ENCODE measurements at regions not wholly inside any gene's neighbourhood (a gene's known extent, or its start where the extent isn't known, plus 50 kb on each side); places are given as distances from the start of the nearest gene placed in this dataset.
"Not testable (repeated sequence)": the region's sequence is repeated elsewhere in the genome, so short reads cannot be mapped to it uniquely, and the experiment has no call there.

DNA sequence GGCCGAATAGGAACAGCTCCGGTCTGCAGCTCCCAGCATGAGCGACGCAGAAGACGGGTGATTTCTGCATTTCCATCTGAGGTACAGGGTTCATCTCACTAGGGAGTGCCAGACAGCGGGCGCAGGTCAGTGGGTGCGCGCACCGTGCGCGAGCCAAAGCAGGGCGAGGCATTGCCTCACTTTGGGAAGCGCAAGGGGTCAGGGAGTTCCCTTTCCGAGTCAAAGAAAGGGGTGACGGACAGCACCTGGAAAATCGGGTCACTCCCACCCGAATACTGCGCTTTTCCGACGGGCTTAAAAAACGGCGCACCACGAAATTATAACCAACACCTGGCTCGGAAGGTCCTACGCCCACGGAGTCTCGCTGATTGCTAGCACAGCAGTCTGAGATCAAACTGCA is 386.8 kb upstream of the SPHKAP start:
- DNase-seq: not testable (repeated sequence)

DNA sequence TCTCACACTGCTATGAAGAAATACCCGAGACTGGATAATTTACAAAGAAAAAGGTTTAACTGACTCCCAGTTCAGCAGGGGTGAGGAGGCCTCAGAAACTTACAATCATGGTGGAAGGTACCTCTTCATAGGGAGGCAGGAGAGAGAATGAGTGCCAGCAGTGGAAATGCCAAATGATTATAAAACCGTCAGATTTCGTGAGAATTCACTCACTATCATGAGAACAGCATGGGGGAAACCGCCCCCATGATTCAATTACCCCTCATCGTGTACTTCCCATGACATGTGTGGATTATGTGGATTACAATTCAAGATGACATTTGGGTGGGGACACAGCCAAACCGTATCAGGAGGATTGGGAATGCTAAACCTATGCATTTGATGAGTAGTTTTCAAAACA is 380.3 kb upstream of the SPHKAP start:
- no peak for DNase-seq

DNA sequence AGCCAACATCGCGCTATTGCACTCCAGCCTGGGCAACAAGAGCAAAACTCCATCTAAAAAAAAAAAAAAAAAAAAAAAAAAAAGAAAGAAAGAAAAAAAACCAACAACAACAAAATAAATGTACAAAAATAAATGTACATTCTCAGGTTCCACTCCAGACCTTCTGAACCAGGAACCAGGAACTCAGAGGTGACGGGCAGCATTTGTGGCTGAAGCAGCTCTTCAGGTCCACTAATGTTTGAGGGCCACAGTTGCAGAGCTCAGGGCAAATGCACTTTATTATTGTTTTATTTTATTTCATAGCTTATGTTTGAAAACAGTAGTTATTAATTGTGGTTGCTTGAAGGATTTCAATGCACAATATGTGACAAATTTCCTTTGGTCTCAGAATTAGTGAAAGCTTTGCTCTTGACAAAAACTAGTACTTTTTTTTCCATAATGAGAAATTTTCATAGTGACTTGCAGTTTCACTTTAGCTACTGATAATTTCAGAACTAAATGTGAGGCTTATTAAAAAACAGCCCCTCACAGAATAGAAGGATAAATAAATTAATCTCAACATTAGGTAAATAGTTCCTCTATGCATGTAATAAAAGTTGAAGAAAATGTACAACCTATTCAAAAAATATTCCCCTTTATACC is 378.4 kb upstream of the SPHKAP start:
- no peak for DNase-seq

DNA sequence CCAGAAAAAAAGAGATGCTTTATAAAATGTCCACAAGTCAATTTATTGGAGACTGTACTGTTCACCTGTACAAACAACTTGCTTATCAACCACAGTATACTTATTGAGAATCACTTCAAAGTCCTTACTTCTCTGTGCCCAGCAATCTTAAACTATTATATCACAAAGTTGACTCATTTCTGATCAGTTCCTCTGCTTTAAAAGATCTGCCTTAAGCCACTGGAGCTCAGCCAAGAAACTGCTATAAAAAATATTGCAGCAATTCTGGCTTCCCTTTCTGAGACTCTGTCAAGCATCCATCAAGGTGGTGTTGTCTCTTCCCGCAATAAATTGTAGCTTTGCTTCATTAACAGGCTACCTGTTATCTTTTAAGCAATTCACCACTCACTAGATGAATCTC is 375.2 kb upstream of the SPHKAP start:
- no peak for DNase-seq

DNA sequence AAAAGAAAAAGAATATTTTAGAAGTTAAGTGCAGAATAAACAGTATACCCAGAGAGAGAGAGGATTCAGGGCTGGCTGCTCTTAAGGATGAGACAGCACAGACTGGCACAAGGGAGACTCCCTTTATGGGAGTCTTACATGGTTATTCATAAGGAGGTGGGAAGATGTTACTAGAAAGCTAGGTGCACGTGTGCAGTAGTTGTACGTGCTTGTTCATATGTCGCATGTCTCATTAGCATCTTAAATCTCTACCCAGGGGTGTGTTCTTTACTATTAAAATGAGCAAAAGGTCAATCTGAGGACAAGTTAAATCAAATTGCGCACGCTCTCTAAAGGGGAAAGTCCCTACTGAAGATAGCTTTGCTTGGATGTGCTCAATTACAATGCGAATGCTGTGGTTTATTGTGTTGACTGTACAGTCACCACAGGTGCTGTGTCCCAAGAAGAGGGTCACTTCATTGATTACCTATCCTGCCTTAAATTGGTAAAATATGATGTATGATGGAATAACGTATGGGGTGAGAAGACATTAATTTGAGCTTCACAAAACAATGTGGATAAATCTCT is 368.0 kb upstream of the SPHKAP start:
- DNase-seq: no peak

DNA sequence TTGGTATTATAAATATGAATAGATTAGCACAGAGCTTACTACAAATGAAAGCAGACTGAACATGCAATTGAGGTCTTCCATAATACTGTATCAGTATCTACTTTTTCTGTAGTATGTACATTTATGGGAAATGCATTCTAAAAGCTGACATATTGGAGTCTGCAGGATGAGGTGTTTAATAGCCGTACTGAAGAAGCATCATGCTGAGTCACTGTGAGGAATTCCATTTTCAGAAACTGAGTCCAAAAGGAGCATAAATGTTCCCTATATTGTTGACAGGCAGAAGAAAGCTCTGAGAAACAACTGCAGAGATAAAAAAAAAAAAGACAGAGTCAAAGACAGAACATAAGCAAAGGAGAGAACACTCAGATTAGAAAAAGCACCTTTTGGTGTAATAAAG is 366.7 kb upstream of the SPHKAP start:
- DNase-seq: no peak

DNA sequence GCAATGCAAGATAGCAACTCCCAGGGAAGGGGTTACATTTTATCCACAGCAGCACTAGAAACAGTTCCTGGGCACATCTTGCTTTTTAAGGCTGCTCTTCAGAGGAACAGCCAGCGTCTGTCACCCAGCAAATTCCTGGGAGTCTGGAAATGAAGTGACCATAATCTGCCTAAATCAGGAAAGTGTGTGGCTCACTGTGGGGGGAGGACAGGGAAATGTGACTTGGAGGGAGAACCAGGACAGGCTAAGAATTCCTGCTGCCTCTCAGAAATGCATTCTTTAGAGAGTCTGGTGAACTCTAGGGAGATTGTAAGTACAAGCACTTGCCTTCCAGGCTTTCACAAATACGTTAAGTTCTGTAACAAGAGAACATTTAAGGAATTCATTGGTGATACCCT is 364.3 kb upstream of the SPHKAP start:
- no peak for DNase-seq

DNA sequence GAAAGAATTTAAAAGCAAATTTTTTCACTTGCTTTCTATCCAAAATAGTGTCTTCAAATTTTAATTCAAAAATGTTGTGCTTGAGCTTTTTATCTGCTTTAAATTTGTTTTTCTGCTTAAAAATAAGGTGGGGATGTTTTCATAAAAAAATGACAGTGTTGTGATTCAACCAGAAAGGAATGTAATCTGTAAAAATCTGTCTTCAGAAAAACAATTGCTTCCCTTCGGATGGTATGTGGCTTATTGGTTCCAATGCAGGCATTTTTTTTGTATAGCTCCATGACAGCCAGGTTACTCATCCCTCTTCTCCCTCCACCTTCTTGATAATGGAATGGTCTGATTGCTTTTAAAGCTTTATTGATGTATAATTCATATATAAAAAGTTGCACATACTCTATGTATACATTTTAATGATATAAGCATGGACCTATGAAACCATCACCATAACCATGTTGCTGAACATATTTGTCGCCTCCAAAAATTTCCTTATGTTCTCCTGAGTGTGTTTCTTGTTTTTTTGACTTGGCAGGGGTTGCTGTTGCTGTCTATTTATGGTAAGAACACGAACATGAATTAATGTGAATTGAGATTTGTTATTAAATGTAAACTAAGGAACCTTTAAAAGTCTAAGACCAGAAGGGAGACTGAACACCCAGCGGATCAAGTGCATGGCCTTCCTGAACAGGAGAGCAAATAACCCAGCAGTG is 363.7 kb upstream of the SPHKAP start:
- DNase-seq: no peak

DNA sequence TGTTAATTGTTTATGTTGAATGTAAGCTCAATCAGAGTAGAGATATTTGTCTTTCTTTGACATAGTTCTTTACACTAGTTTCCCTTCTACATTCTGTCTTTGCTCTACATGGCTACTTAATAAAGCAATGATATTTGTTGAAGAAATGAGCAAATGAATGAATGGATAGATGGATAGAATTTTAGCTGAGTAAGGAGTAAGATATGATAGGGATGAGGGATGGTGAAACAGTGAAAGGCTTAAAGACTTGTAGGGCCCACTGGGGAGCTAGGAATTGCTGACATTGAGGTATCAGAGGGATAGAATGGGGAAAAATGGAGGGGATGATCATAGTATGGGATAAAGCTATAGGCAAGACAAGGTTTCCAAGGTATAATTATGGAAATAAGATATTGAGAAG is 361.6 kb upstream of the SPHKAP start:
- no peak for DNase-seq

DNA sequence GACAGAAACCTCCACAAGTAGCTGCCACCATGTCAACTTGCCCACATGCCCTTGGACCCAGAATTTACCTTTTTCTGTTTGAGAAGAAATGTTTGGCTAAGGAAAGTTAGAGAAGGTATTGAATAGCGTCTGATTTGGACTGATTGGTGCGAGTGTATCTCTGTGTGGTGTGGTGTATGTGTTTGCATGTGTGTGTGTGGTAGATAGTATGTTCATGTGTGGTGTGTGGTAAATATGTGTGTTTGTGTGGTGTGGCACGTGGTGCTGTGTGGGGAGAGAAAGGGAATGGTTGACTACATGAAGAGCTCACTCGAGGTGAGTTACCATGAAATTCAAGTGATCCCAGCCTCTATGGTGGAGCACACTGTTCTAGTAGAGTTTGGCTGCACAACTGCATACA is 360.8 kb upstream of the SPHKAP start:
- DNase-seq: no peak

DNA sequence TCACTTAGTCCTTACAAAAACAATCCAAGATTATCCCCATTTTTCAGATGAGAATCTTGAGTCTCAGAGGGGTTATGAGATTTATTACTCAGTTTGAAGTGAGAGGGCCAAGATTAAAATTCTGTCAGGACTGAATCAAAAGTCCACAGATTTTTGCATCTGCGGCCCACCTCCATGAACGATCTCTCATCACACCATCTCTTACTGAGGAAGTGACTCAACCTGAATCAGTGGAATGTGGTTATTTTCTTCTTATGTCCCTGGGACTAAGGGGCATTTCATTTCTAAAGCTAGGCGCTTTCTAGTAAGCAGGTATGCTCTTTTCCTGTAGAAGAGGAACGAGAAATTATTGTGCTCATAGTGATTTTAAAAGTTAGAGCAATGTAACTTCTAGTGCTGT is 360.3 kb upstream of the SPHKAP start:
- no peak for DNase-seq

DNA sequence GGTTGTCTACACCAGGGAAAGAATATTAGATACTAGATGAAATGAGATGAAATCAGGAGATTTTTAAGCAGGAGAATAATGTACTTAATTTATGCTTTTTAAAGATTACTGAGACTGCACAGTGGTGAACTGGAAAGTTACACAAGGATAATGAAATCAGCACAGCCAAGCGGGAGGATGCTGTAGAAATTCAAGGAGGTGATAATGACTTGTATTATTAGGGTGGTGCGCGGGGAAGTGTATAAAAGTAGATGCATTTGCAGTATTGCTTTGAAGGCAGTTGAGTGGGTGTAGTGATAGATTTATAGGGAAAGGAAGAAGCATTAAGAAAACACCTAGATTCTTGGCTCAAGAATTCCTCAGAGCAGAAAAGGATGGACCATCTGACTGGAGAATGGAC is 359.5 kb upstream of the SPHKAP start:
- DNase-seq: no peak

DNA sequence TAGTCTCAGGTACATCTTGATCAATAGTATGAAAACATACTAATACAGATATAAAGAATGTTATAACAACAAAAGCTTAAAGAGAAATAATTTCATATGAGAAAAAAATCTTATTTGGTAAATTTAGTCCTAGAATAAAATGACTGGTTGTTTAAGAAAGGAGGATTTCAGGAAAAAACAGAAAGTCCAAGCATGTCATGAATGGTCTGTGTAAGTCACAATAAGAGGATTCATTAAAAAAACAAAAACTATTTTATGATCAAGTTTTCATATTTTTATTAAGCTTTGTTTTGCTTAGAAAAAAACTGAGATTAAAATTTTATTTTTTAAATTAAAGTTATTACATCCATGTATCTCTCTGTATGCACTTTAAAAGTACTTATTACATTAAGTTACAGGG is 353.9 kb upstream of the SPHKAP start:
- DNase-seq: no peak

DNA sequence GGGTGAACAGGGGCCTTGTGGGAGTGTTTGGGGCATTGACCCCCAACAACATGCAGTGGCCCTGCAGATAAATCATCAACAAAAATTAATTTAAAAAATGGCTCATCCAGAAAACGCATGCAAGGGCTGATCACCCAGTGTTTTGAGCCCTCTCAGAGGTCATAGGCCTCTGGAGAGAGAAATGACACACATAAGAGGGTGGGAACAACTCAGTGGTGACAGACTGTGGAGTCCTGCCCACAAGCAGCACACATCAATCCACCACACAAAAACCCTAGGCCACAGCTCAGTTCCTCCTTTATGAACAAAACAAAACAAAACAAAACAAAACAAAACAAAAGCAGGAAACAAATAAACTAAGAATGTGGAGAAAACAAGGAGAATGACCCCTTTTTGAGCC is 351.7 kb upstream of the SPHKAP start:
- no peak for DNase-seq

DNA sequence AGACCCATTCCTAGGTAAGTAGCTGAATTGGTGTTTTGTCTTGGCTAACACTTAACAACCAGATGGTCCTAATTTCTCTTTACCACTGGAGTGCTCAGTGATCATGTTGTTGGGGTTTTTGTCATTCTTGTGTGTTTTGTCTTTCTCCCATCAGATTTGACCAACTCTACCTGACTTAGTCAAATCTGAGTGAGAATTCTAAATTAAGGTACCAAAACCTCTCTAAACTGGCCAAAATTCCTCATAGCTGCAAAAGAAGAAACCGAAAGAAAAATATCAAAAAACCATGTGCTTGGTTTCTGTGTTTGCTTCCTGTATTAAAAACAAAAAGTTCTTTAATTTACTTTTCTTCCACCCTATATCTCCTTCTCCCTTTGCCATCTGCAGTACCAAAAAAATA is 350.7 kb upstream of the SPHKAP start:
- no peak for DNase-seq

DNA sequence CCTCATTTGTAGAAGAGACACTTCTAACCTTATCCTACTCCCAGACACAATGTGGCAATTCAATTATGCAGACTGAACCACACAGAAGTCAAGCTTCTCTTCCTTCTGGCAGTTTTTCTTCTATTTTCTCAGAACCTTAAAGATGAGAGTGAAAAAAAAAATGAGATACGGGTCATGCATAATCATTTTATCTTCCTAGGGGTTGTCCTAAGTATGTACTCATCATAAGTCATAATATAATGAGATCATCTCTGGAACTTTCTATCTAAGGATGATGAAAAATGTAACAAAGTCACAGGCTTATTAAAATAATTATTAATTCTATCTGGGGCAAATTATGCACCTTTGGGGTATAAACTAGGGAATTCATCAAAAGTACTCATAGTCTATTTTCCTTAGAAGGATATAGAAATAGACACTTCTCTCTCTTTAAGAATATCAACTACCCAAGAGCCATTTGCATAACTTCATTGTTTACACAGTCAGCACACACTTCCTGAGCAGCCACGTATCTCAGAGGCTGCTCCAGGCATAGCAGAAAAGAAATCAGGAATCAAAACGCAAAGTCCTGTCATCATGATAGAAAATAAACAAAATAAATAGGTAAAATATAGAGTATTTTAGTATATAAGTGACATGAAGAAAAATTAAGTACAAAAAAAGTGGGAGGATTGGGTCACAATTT is 345.9 kb upstream of the SPHKAP start:
- DNase-seq: no peak

DNA sequence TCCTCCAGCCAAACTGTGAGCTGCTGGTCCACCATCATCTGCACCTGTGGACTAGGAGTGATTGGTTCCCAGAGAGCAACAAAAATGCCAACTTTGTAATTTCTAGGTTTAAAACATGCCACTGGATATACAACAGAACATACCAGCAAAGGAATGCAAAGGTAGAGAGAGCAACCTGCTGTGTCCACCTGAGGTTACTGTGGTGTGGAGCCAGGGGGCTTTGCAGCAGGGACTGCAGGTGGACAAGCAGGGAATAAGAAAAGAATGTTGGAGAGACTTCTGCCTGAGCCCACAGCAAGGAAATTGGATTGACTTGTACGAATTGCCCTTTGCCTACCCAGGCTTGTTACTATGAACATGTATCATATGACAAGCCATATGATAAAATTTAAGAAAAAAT is 345.2 kb upstream of the SPHKAP start:
- no peak for DNase-seq

DNA sequence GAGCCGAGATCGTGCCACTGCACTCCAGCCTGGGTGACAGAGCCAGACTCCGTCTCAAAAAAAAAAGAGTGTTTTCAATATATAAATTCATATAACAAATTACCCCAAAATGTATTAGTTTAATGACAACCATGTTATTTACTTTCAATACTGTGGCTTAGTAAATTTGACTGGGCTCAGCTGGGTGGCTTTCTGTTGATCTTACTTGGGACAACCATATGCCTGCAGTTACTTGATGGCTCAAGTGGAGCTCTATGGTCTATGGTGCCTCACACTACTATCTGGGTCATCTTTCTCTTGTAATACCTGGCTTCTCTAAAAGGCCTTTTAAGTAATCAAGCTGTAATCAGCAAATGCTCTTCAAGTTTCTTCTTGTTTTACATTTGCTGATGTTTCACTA is 341.5 kb upstream of the SPHKAP start:
- no peak for DNase-seq

DNA sequence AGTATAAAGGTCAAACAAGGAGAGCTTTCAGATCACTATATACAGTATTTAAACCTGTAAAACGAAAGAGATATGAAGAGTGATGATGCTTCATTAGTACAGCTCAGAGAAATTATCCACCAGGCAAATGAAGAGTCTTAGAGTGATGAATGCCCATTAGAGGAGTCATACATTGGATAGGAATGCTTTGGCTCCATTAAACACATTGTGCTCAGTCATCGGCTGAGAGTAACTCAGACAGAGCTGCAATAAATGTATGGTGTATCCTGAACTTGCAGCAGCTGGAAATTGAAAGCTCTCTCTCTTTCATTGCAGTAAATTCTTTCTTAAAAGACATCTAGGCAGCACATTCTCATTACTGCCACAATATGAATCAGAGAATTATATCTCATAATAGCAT is 340.8 kb upstream of the SPHKAP start:
- DNase-seq: no peak

DNA sequence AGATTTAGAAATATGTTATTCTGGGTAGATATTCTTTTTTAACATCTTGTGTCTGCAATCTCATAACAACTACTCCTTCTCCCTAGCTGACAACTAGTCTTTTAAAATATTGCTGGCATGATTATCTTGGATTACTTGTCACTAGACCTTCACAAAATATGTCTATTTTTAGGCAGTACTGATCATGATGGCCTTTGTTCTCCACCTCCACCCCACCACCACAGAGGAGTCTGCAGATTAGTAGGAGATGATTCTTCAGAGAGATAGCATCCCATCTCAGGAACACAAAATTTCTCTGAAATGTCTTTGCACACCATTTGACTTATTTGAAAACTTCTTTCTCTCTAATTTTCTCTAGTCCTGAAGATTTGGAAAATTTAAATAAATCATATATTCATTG is 338.1 kb upstream of the SPHKAP start:
- DNase-seq: no peak

DNA sequence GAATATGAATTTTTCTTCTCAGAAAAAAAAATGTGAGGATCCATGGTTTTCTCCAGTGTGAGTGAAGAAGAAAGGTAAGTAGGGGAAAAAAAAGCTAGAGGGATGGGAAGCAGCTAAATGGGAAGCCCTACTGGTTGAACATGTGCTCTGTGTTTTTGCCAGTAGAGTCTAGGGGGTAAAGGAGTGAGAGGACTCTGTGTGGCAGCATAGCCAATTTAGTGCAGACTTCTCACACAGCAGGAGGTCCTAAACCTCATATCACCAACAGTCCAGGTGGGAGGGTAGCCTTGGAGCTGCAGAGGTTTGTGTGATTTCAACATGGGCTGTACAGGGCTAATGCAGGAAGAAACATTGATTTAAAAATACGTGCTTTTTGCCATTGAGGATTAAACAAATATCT is 334.5 kb upstream of the SPHKAP start:
- DNase-seq: no peak

DNA sequence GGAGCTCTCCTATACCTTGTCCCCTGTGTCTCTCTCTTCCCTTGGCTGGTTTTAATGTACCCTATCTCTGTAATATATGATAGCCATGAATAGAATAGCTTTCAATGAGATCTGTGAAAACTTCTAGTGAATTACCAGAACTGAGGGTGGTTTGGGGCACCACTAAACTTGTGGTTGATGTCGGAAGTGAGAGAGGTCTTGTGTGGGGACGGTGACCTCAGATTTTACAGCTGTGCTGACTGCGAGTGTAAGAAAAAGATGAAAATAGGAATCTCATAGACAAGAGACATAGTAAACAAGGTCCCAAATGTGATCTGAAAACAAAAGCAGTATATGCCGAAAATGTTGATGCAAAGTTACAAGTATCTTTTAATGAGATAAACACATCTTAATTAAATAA is 332.0 kb upstream of the SPHKAP start:
- not testable (repeated sequence) for DNase-seq

DNA sequence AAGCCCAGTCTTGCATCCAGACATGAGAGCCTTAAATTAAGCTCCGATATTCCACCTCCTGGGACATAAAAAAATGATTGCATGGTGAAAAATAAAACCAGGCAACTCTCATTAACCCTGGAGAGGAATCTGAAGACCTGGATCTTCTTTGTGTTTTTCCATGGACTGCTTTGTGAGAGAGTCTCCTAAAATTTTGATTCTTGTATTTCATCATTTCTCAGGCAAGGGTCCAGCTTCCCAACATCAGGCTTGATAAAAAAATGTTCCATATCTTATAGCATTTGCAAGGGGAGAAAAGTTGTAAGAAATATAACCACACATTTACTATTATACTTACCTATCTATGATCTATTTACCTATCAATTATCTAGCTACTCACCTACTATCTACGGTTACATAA is 327.5 kb upstream of the SPHKAP start:
- no peak for DNase-seq

DNA sequence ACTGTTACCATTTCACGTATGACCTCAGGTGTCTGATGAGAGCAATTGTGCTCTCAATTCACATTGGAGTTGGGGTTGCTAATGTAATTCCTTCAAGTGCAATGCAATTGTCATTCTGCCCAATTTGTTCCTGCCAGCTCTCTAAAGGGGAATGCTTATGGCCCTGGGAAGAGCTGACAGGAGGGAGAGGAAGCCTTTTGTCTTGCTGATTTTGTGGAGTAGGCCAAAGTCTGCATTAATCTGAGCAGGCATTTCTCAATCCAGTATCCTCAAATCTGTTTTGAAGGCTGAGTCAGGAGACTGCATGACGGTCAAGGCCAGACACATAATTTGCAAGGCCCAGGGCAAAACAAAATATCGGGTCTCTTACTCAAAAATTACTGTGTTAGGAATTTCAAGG is 326.4 kb upstream of the SPHKAP start:
- no peak for DNase-seq

Measured in hindlimb muscle (tissue), 1 donor.